Lower leg skin (tissue), 3 donors: ENCODE measurements at regions not wholly inside any gene's neighbourhood (a gene's known extent, or its start where the extent isn't known, plus 50 kb on each side); places are given as distances from the start of the nearest gene placed in this dataset.

Experiments
- POLR2A ChIP-seq, 2 donors: fragments of 450-650 bp; IDR thresholded peaks; one replicate each; pipeline ENCODE4 v1.6.1; 2016 to 2017; ENCODE audit warnings: antibody characterized with exemption in 2 of 2, mild to moderate bottlenecking in 1 of 2, moderate library complexity in 1 of 2
- TF ChIP-seq, protein P1 (sequence below), 3 donors: fragments of 450-650 bp; IDR thresholded peaks; one replicate each; pipeline ENCODE4 v1.5.1; 2016; ENCODE audit warnings: antibody characterized with exemption in 3 of 3, mild to moderate bottlenecking in 3 of 3, moderate library complexity in 2 of 3

DNA sequence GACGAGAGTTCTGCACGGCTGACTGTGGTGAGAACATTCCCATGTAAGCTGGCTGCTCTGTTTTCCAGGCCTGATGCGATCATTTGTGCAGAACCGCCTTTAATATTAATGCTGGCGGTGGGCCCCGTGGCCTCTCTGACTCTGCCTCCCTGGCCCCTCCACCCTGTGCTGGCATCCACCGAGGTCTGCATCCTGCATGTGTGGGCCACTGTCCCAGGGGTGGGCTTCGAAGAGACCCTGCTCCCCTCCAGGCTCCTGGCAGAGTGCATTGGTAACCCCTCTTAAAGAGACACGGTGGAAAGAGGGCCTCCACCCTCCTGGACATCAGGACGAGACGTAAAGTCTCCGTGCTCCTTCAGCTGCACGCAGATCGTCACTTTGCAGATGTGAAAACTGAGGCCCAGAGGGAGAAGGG lies 67.3 kb upstream of the FAM20C start:
- no peak for TF ChIP-seq POLR2A (IDR thresholded peaks at IDR 0.05)
- TF ChIP-seq, protein P1, sequence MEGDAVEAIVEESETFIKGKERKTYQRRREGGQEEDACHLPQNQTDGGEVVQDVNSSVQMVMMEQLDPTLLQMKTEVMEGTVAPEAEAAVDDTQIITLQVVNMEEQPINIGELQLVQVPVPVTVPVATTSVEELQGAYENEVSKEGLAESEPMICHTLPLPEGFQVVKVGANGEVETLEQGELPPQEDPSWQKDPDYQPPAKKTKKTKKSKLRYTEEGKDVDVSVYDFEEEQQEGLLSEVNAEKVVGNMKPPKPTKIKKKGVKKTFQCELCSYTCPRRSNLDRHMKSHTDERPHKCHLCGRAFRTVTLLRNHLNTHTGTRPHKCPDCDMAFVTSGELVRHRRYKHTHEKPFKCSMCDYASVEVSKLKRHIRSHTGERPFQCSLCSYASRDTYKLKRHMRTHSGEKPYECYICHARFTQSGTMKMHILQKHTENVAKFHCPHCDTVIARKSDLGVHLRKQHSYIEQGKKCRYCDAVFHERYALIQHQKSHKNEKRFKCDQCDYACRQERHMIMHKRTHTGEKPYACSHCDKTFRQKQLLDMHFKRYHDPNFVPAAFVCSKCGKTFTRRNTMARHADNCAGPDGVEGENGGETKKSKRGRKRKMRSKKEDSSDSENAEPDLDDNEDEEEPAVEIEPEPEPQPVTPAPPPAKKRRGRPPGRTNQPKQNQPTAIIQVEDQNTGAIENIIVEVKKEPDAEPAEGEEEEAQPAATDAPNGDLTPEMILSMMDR (IDR thresholded peaks at IDR 0.05), result no peak
